PFSK-1 (cell line): ENCODE measurements at regions not wholly inside any gene's neighbourhood (a gene's known extent, or its start where the extent isn't known, plus 50 kb on each side); places are given as distances from the start of the nearest gene placed in this dataset.

Experiments
- FOXP2 ChIP-seq: optimal IDR thresholded peaks from 2 replicates; pipeline ENCODE3; 2011; ENCODE audit warnings: borderline replicate concordance, control low read depth, inconsistent platforms; ENCODE audit not compliant: insufficient read depth; ENCODE audit errors: extremely low read length, extremely low read depth
- POLR2AphosphoS5 ChIP-seq: IDR thresholded peaks from 2 replicates; pipeline ENCODE4 v1.6.1; 2012; ENCODE audit warnings: low read depth, mild to moderate bottlenecking, control low read depth, low read length, moderate library complexity
- REST ChIP-seq, 2 experiments: IDR thresholded peaks; 2 replicates each; pipeline versions ENCODE4 v1.6.1 to v1.8.0; 2011 to 2012; ENCODE audit warnings: low read depth in 2 of 2, low read length in 2 of 2, control low read depth in 1 of 2, inconsistent platforms in 1 of 2, mild to moderate bottlenecking in 1 of 2, moderate library complexity in 1 of 2; ENCODE audit not compliant: insufficient read depth in 1 of 2
- SIN3A ChIP-seq: IDR thresholded peaks from 2 replicates; pipeline ENCODE4 v1.6.1; 2012; ENCODE audit warnings: mild to moderate bottlenecking, low read length, moderate library complexity, borderline replicate concordance; ENCODE audit not compliant: insufficient read depth
- TAF1 ChIP-seq: IDR thresholded peaks from 2 replicates; pipeline ENCODE4 v1.6.1; 2012; ENCODE audit warnings: low read length, control low read depth, borderline replicate concordance; ENCODE audit not compliant: insufficient read depth

GRCh38 chr10:18959369-18959768 lies 89.2 kb upstream of the MALRD1 start:
- no peak for TF ChIP-seq POLR2AphosphoS5
- TF ChIP-seq SIN3A, result no peak
- TF ChIP-seq TAF1, result no peak
- no peak for TF ChIP-seq REST (IDR thresholded peaks at IDR 0.05; ENCODE audit: insufficient read depth in 1 of 2, low read depth in 2 of 2, low read length in 2 of 2)
- no peak for TF ChIP-seq FOXP2

- TF ChIP-seq REST (IDR thresholded peaks at IDR 0.05; ENCODE audit: insufficient read depth in 1 of 2, low read depth in 2 of 2, low read length in 2 of 2) (no peak), SIN3A (no peak), FOXP2 (no peak), TAF1 (no peak), POLR2AphosphoS5 (no peak)
Observed at GRCh38 chr10:18960466-18961079, 88.0 kb upstream of the MALRD1 start.

GRCh38 chr10:18968159-18968558 lies 80.4 kb upstream of the MALRD1 start:
- no peak for TF ChIP-seq SIN3A

GRCh38 chr10:18976696-18977251 lies 71.8 kb upstream of the MALRD1 start:
- TF ChIP-seq SIN3A (no peak), TAF1 (no peak), FOXP2 (no peak), REST (IDR thresholded peaks at IDR 0.05; ENCODE audit: insufficient read depth in 1 of 2, low read depth in 2 of 2, low read length in 2 of 2) (no peak), POLR2AphosphoS5 (no peak)

GRCh38 chr10:18980089-18980629 lies 68.4 kb upstream of the MALRD1 start:
- TF ChIP-seq FOXP2 (peak; percentile 17), SIN3A (no peak), TAF1 (no peak)

GRCh38 chr10:18984531-18984930 lies 64.1 kb upstream of the MALRD1 start:
- no peak for TF ChIP-seq REST (IDR thresholded peaks at IDR 0.05; ENCODE audit: insufficient read depth in 1 of 2, low read depth in 2 of 2, low read length in 2 of 2)
- TF ChIP-seq POLR2AphosphoS5, result no peak
- no peak for TF ChIP-seq SIN3A
- no peak for TF ChIP-seq TAF1
- no peak for TF ChIP-seq FOXP2
